ENCODE measurements at regions not wholly inside any gene's neighbourhood (a gene's known extent, or its start where the extent isn't known, plus 50 kb on each side); places are given as distances from the start of the nearest gene placed in this dataset.

DNA sequence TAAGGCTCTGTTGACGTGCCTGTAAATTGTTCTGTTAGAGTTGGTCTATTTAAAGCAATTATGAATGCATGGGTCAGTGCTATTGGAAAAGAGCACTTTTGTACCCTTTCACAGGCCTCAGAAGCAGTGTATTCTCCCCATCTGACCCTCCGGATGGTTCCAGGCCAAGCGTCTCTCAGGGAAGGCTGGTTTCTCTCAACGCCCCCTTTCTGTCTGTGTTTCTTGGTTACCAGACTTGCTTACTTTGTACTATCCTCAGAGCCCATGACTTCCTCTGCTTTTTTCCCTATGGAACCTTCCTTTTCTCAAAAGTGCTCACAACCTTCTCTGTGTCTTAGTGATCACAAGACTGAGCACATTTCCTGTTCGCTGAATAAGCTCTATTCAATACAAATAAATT, 559.3 kb upstream of the ZFP42 start:
- TF ChIP-seq KAT8 (CRISPR knock-in tag; IDR thresholded peaks at IDR 0.05) = no peak
- TF ChIP-seq, protein P1, sequence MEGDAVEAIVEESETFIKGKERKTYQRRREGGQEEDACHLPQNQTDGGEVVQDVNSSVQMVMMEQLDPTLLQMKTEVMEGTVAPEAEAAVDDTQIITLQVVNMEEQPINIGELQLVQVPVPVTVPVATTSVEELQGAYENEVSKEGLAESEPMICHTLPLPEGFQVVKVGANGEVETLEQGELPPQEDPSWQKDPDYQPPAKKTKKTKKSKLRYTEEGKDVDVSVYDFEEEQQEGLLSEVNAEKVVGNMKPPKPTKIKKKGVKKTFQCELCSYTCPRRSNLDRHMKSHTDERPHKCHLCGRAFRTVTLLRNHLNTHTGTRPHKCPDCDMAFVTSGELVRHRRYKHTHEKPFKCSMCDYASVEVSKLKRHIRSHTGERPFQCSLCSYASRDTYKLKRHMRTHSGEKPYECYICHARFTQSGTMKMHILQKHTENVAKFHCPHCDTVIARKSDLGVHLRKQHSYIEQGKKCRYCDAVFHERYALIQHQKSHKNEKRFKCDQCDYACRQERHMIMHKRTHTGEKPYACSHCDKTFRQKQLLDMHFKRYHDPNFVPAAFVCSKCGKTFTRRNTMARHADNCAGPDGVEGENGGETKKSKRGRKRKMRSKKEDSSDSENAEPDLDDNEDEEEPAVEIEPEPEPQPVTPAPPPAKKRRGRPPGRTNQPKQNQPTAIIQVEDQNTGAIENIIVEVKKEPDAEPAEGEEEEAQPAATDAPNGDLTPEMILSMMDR (CRISPR knock-in tag; IDR thresholded peaks at IDR 0.05) = no peak
- TF ChIP-seq, protein P2, sequence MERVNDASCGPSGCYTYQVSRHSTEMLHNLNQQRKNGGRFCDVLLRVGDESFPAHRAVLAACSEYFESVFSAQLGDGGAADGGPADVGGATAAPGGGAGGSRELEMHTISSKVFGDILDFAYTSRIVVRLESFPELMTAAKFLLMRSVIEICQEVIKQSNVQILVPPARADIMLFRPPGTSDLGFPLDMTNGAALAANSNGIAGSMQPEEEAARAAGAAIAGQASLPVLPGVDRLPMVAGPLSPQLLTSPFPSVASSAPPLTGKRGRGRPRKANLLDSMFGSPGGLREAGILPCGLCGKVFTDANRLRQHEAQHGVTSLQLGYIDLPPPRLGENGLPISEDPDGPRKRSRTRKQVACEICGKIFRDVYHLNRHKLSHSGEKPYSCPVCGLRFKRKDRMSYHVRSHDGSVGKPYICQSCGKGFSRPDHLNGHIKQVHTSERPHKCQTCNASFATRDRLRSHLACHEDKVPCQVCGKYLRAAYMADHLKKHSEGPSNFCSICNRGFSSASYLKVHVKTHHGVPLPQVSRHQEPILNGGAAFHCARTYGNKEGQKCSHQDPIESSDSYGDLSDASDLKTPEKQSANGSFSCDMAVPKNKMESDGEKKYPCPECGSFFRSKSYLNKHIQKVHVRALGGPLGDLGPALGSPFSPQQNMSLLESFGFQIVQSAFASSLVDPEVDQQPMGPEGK (CRISPR knock-in tag; IDR thresholded peaks at IDR 0.05) = no peak
- TF ChIP-seq, protein P3, sequence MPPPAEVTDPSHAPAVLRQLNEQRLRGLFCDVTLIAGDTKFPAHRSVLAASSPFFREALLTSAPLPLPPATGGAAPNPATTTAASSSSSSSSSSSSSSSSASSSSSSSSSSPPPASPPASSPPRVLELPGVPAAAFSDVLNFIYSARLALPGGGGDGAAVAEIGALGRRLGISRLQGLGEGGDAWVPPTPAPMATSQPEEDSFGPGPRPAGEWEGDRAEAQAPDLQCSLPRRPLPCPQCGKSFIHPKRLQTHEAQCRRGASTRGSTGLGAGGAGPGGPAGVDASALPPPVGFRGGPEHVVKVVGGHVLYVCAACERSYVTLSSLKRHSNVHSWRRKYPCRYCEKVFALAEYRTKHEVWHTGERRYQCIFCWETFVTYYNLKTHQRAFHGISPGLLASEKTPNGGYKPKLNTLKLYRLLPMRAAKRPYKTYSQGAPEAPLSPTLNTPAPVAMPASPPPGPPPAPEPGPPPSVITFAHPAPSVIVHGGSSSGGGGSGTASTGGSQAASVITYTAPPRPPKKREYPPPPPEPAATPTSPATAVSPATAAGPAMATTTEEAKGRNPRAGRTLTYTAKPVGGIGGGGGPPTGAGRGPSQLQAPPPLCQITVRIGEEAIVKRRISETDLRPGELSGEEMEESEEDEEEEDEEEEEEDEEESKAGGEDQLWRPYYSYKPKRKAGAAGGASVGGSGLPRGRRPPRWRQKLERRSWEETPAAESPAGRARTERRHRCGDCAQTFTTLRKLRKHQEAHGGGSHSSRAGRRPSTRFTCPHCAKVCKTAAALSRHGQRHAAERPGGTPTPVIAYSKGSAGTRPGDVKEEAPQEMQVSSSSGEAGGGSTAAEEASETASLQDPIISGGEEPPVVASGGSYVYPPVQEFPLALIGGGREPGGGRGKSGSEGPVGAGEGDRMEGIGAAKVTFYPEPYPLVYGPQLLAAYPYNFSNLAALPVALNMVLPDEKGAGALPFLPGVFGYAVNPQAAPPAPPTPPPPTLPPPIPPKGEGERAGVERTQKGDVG (CRISPR knock-in tag; IDR thresholded peaks at IDR 0.05; ENCODE audit: borderline replicate concordance) = no peak
- TF ChIP-seq, protein P4, sequence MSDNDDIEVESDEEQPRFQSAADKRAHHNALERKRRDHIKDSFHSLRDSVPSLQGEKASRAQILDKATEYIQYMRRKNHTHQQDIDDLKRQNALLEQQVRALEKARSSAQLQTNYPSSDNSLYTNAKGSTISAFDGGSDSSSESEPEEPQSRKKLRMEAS (IDR thresholded peaks at IDR 0.05) = no peak
- TF ChIP-seq, protein P5, sequence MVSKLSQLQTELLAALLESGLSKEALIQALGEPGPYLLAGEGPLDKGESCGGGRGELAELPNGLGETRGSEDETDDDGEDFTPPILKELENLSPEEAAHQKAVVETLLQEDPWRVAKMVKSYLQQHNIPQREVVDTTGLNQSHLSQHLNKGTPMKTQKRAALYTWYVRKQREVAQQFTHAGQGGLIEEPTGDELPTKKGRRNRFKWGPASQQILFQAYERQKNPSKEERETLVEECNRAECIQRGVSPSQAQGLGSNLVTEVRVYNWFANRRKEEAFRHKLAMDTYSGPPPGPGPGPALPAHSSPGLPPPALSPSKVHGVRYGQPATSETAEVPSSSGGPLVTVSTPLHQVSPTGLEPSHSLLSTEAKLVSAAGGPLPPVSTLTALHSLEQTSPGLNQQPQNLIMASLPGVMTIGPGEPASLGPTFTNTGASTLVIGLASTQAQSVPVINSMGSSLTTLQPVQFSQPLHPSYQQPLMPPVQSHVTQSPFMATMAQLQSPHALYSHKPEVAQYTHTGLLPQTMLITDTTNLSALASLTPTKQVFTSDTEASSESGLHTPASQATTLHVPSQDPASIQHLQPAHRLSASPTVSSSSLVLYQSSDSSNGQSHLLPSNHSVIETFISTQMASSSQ (IDR thresholded peaks at IDR 0.05; ENCODE audit: low read depth) = no peak
- TF ChIP-seq, protein P5 (CRISPR knock-in tag; IDR thresholded peaks at IDR 0.05; ENCODE audit: borderline replicate concordance) = no peak
